DMS153 treated with DMSO at 0.1 percent for 48 hours (cell line): ENCODE measurements at regions not wholly inside any gene's neighbourhood (a gene's known extent, or its start where the extent isn't known, plus 50 kb on each side); places are given as distances from the start of the nearest gene placed in this dataset.
"Not testable (repeated sequence)": the region's sequence is repeated elsewhere in the genome, so short reads cannot be mapped to it uniquely, and the experiment has no call there.

Source experiments
- DNase-seq: peaks from one replicate; lab custom pipeline; 2025; ENCODE audit not compliant: unreplicated experiment; lab: John Stamatoyannopoulos, UW

- no peak for DNase-seq
These were observed 163.1 kb downstream of the ESM1 start for GRCh38 chr5:54822324-54822687.

DNA sequence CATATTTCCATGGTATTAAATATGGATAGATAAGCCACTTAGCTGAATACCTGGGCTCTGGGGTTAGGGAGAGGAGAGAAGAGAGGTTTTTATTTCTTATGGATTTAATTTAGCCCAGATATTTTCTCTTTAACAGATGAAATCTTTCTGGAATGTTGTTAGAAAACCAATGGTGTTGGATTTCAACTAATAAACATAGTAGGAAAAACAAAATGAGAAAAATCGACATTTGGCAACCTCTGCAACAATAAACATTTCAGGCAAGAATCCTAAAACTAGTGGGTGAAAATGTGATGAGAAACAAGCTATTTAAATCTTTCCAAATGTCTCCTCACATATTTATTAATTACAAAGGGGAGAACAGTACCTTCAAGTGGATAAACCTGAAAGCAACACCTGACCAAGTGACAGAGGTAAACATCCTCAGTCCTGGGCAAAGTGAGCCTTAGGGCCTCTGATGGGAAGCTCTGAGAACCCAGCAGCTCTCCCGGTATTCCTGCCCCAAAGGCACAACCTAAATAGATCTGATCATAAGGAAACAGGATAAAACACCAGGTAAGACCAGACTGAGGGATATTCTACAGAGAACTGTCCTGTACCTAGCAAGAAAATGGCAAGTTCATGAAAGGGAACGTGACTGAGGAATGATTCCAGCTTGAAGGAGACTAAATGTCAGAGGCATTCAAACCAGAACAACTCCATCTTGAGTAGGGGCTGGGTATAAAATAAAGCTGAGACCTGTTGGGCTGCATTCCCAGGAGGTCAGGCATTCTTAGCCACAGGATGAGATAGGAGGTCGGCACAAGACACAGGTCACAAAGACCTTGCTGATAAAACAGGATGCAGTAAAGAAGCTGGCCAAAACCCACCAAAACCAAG is 163.7 kb downstream of the ESM1 start:
- no peak for DNase-seq

GRCh38 chr5:54820346-54821134 is 164.9 kb downstream of the ESM1 start:
- DNase-seq, result no peak

- no peak for DNase-seq
These were observed 178.0 kb downstream of the ESM1 start for GRCh38 chr5:54807421-54807820.

DNA sequence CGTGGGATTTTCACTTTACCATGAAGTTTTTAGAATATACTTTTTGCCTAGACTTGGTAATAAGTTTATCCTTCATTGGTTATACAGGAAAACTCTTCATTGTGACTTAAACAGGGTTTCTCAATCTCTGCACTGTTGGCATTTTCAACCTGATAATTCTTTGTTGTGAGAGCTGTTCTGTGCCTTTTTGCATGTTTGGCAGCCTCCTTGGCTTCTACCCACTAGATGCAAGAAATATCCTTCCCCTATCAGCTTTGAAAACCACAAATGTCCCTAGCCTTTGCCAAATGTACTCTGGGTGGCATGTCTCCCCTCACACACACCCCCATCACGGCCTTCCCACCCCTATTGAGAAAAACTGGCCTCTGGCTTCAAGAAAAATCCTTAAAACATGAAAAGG is 180.9 kb downstream of the ESM1 start:
- no peak for DNase-seq

- no peak for DNase-seq
These were observed 181.3 kb downstream of the ESM1 start for GRCh38 chr5:54804086-54804485.

GRCh38 chr5:54803471-54804011 is 181.9 kb downstream of the ESM1 start:
- DNase-seq, result no peak

GRCh38 chr5:54799645-54800044 is 185.7 kb downstream of the ESM1 start:
- no peak for DNase-seq

GRCh38 chr5:54795777-54796176 is 189.6 kb downstream of the ESM1 start:
- DNase-seq, result no peak

- no peak for DNase-seq
These were observed 190.1 kb downstream of the ESM1 start for GRCh38 chr5:54795284-54795683.

GRCh38 chr5:54794135-54794975 is 191.0 kb downstream of the ESM1 start:
- DNase-seq, result no peak

DNA sequence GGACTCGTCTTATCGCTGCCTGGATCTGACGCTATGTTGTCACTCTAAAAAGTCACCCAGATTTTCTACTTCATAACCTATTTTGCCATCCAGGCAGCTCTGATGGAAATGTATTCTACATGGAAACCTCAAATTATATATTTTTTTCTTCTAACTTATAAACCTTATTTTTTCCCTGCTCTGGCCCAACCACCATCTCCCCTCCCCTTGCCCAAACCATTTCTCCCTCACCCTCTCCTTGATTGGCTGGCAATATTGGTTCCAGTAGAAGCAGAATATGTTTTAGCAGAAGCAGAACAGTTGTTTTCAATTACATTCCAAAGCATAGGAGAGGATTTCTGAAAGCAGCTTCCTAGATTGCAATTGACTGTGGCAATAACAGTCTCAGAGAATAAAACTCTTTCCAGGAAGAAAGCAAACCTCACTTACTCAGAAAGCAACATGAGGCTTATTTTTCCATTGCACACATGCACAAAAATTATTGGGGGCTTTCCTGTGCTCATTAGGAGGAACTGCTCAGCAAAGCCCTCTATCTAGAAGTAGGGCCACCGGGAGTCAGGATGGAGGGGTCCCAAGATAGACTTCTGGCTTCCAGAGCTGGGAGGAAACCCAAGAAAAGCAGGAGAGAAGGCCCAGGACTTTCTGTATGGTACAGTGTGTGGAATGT is 191.8 kb downstream of the ESM1 start:
- DNase-seq, result no peak

GRCh38 chr5:54792611-54793404 is 192.6 kb downstream of the ESM1 start:
- DNase-seq, result no peak

DNA sequence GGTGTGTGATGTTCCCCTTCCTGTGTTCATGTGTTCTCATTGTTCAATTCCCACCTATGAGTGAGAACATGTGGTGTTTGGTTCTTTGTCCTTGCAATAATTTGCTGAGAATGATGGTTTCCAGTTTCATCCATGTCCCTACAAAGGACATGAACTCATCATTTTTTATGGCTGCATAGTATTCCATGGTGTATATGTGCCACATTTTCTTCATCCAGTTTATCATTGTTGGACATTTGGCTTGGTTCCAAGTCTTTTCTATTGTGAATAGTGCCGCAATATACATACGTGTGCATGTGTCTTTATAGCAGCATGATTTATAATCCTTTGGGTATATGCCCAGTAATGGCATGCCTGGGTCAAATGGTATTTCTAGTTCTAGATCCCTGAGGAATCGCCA is 197.5 kb downstream of the ESM1 start:
- DNase-seq, result not testable (repeated sequence)

DNA sequence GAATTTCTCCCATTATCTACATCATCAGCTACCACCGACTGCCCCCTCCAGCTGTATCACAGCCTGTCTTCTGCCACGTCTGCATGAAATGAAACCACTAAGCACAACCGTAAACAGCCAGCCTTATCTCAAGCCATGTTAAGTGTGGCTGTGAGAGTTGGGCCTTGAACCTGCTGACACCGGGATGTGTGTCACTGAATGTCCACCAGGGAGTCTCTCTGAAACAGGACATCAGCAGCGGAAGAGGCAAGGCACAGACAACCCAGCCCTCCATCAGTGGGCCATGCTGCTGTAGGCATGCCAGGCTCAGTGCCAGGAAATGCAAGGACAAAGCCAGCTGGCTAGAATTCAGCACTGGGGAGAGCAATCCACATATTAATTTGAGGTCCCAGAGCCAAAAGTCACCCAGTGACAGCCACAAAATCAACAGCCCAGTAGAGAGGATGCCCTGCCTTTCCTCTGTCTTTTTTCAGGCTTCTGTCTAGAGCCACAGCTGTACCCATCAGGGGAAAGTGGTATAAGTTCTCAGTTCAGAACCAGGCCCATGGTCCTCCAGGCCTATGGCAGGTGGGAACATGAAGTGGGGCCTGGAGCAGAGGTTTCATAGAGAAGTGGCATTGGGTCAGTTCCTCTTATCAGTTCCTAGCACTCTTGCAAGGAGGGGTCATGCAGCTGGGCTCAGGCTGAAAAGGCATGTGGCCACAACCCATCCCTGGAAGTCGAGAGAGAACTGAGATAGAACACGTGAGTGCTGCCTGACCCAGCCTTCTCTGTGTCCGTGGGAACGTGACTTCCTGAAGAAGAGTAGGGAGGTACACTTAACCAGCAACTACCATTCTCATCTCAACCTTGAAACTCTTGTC is 199.4 kb downstream of the ESM1 start:
- DNase-seq, result no peak

DNA sequence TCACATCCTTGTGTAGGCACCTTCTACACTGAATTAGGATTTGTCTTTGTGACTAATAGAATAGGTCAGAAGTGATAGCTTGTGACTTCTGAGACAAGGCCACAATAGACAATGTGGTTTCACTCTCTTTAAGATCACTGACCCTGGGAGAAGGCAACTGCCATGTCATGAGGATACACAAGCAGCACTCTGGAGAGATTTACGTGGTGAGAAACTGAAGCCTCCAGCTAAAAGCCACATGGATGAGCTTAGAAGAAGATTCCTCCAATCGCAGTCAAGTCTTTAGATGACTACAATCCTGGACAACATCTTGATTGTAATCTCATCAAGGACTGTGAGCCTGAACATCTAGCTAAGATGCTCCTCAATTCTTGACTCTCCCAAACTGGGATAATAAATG is 206.6 kb downstream of the ESM1 start:
- no peak for DNase-seq

DNA sequence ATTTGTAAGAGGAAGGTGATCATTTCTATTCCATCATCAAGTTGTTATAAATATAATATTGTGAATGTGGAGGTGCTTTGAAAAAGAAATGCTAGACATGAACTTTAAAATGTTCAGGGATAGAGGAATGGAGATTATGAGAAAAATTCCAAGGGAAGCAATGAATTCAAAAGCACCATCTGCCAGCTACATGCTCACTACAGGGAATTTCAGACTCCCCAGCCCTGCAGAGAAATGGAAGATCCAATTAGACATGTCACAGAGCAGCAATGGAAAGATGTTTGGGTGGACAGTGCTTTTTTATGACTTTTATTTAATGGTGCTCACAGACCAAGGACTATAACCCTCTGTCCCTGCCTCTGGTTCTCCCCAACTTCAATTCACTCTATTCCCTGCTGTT is 209.7 kb downstream of the ESM1 start:
- DNase-seq, result no peak

- no peak for DNase-seq
These were observed 210.9 kb downstream of the ESM1 start for GRCh38 chr5:54774281-54775170.
